GM19468 (cell line): ENCODE measurements at regions not wholly inside any gene's neighbourhood (a gene's known extent, or its start where the extent isn't known, plus 50 kb on each side); places are given as distances from the start of the nearest gene placed in this dataset.

Experiments
- ATAC-seq: cut with Tn5 transposase; IDR thresholded peaks from one replicate; pipeline ENCODE4 v1.9.1; 2021; ENCODE audit warnings: mild to moderate bottlenecking, moderate library complexity, moderate number of reproducible peaks; ENCODE audit not compliant: unreplicated experiment; ENCODE audit errors: extremely low read depth

- ATAC-seq = no peak
These were observed 522.2 kb upstream of the NR3C2 start for GRCh38 chr4:148964456-148964855.

- ATAC-seq = no peak
These were observed 520.5 kb upstream of the NR3C2 start for GRCh38 chr4:148962539-148963290.

- no peak for ATAC-seq
These were observed 519.3 kb upstream of the NR3C2 start for GRCh38 chr4:148961526-148961925.

GRCh38 chr4:148958317-148958716, 516.1 kb upstream of the NR3C2 start:
- ATAC-seq = no peak

GRCh38 chr4:148955564-148956297, 513.5 kb upstream of the NR3C2 start:
- ATAC-seq = no peak

GRCh38 chr4:148954011-148954749, 512.0 kb upstream of the NR3C2 start:
- no peak for ATAC-seq

- no peak for ATAC-seq
These were observed 509.1 kb upstream of the NR3C2 start for GRCh38 chr4:148951346-148951745.

- ATAC-seq = no peak
These were observed 504.1 kb upstream of the NR3C2 start for GRCh38 chr4:148946271-148946670.

GRCh38 chr4:148944839-148945219, 502.6 kb upstream of the NR3C2 start:
- no peak for ATAC-seq

- no peak for ATAC-seq
These were observed 502.1 kb upstream of the NR3C2 start for GRCh38 chr4:148944136-148944838.

GRCh38 chr4:148934926-148935578, 492.8 kb upstream of the NR3C2 start:
- no peak for ATAC-seq

GRCh38 chr4:148926276-148927260, 484.4 kb upstream of the NR3C2 start:
- ATAC-seq = no peak

- ATAC-seq = no peak
These were observed 481.7 kb upstream of the NR3C2 start for GRCh38 chr4:148923881-148924280.

GRCh38 chr4:148922497-148922896, 480.3 kb upstream of the NR3C2 start:
- ATAC-seq = no peak

GRCh38 chr4:148914734-148915133, 472.5 kb upstream of the NR3C2 start:
- ATAC-seq = no peak

- no peak for ATAC-seq
These were observed 472.1 kb upstream of the NR3C2 start for GRCh38 chr4:148914301-148914700.

- no peak for ATAC-seq
These were observed 461.2 kb upstream of the NR3C2 start for GRCh38 chr4:148903388-148903787.

GRCh38 chr4:148901075-148901705, 459.0 kb upstream of the NR3C2 start:
- no peak for ATAC-seq
